ENCODE measurements at regions not wholly inside any gene's neighbourhood (a gene's known extent, or its start where the extent isn't known, plus 50 kb on each side); places are given as distances from the start of the nearest gene placed in this dataset.

- POLR2A ChIA-PET: no interaction called here
- TF ChIP-seq SP1 (IDR thresholded peaks at IDR 0.05): no peak
- TF ChIP-seq ZNF384 (IDR thresholded peaks at IDR 0.05): no peak
- no peak for TF ChIP-seq FOXM1 (IDR thresholded peaks at IDR 0.05; ENCODE audit: borderline replicate concordance)
- TF ChIP-seq BHLHE40 (IDR thresholded peaks at IDR 0.05; ENCODE audit: borderline replicate concordance): no peak
- no peak for TF ChIP-seq NFRKB (IDR thresholded peaks at IDR 0.05)
- TF ChIP-seq ELF4 (IDR thresholded peaks at IDR 0.05): no peak
- no peak for TF ChIP-seq TARDBP (IDR thresholded peaks at IDR 0.05)
- TF ChIP-seq ARNT (IDR thresholded peaks at IDR 0.05): no peak
- no peak for TF ChIP-seq HDGF (IDR thresholded peaks at IDR 0.05; ENCODE audit: borderline replicate concordance)
- no peak for TF ChIP-seq L3MBTL2 (conservative IDR thresholded peaks at IDR 0.05)
- TF ChIP-seq PKNOX1 (IDR thresholded peaks at IDR 0.05): no peak
- TF ChIP-seq CTBP1 (IDR thresholded peaks at IDR 0.05; ENCODE audit: borderline replicate concordance): no peak
- CTCF ChIA-PET: no interaction called here
- no peak for DNase-seq (ENCODE audit: extremely low spot score)
Measured at GRCh38 chr7:28304290-28304689, 108.0 kb upstream of the CREB5 start.

GRCh38 chr7:28309704-28310459, 102.4 kb upstream of the CREB5 start:
- no peak for DNase-seq (ENCODE audit: extremely low spot score)
- CTCF ChIA-PET: no interaction called here
- POLR2A ChIA-PET: no interaction called here
- TF ChIP-seq LEF1 (IDR thresholded peaks at IDR 0.05; ENCODE audit: borderline replicate concordance) (no peak), HDGF (IDR thresholded peaks at IDR 0.05; ENCODE audit: borderline replicate concordance) (no peak), ARNT (IDR thresholded peaks at IDR 0.05) (no peak), TARDBP (IDR thresholded peaks at IDR 0.05) (no peak), BHLHE40 (IDR thresholded peaks at IDR 0.05; ENCODE audit: borderline replicate concordance) (no peak), ELF4 (IDR thresholded peaks at IDR 0.05) (no peak), ZNF384 (IDR thresholded peaks at IDR 0.05) (no peak), PKNOX1 (IDR thresholded peaks at IDR 0.05) (no peak), FOXA1 (IDR thresholded peaks at IDR 0.05) (no peak), SUZ12 (IDR thresholded peaks at IDR 0.05) (no peak), SP1 (IDR thresholded peaks at IDR 0.05) (no peak), FOXM1 (IDR thresholded peaks at IDR 0.05; ENCODE audit: borderline replicate concordance) (no peak), L3MBTL2 (conservative IDR thresholded peaks at IDR 0.05) (no peak), NFRKB (IDR thresholded peaks at IDR 0.05) (no peak), CTBP1 (IDR thresholded peaks at IDR 0.05; ENCODE audit: borderline replicate concordance) (no peak), FOXK2 (IDR thresholded peaks at IDR 0.05) (no peak)

GRCh38 chr7:28310460-28310848, 101.9 kb upstream of the CREB5 start:
- CTCF ChIA-PET: no interaction called here
- TF ChIP-seq LEF1 (IDR thresholded peaks at IDR 0.05; ENCODE audit: borderline replicate concordance) (no peak), BHLHE40 (IDR thresholded peaks at IDR 0.05; ENCODE audit: borderline replicate concordance) (no peak), FOXA1 (IDR thresholded peaks at IDR 0.05) (no peak), FOXM1 (IDR thresholded peaks at IDR 0.05; ENCODE audit: borderline replicate concordance) (no peak), SUZ12 (IDR thresholded peaks at IDR 0.05) (no peak), ARNT (IDR thresholded peaks at IDR 0.05) (no peak), ELF4 (IDR thresholded peaks at IDR 0.05) (no peak), NFRKB (IDR thresholded peaks at IDR 0.05) (no peak), PKNOX1 (IDR thresholded peaks at IDR 0.05) (no peak), SP1 (IDR thresholded peaks at IDR 0.05) (no peak), FOXK2 (IDR thresholded peaks at IDR 0.05) (no peak), ZNF384 (IDR thresholded peaks at IDR 0.05) (no peak), HDGF (IDR thresholded peaks at IDR 0.05; ENCODE audit: borderline replicate concordance) (no peak)
- no peak for DNase-seq (ENCODE audit: extremely low spot score)
- POLR2A ChIA-PET: no interaction called here

- TF ChIP-seq CTBP1 (IDR thresholded peaks at IDR 0.05; ENCODE audit: borderline replicate concordance) (no peak), LEF1 (IDR thresholded peaks at IDR 0.05; ENCODE audit: borderline replicate concordance) (no peak), FOXM1 (IDR thresholded peaks at IDR 0.05; ENCODE audit: borderline replicate concordance) (no peak), SP1 (IDR thresholded peaks at IDR 0.05) (no peak), ZNF384 (IDR thresholded peaks at IDR 0.05) (no peak), TARDBP (IDR thresholded peaks at IDR 0.05) (no peak), FOXK2 (IDR thresholded peaks at IDR 0.05) (no peak), PKNOX1 (IDR thresholded peaks at IDR 0.05) (no peak), NFRKB (IDR thresholded peaks at IDR 0.05) (no peak)
- no peak for DNase-seq (ENCODE audit: extremely low spot score)
- CTCF ChIA-PET: interaction anchor here (0.8 kb wide), 1 partner anchor 49 kb away, joined by 3 read pairs; no protein-coding TSS in a partner anchor
- POLR2A ChIA-PET: no interaction called here
Measured at GRCh38 chr7:28311670-28312069, 100.6 kb upstream of the CREB5 start.

GRCh38 chr7:28312948-28313347, 99.4 kb upstream of the CREB5 start:
- ChIA-PET CTCF (no interaction called here), POLR2A (no interaction called here)
- no peak for TF ChIP-seq PKNOX1 (IDR thresholded peaks at IDR 0.05)
- no peak for TF ChIP-seq L3MBTL2 (conservative IDR thresholded peaks at IDR 0.05)
- no peak for TF ChIP-seq CTBP1 (IDR thresholded peaks at IDR 0.05; ENCODE audit: borderline replicate concordance)
- no peak for DNase-seq (ENCODE audit: extremely low spot score)
